Activated CD4-positive, alpha-beta T cell treated with anti-CD3 and anti-CD28 coated beads for 4 hours (primary cell): ENCODE measurements at regions not wholly inside any gene's neighbourhood (a gene's known extent, or its start where the extent isn't known, plus 50 kb on each side); places are given as distances from the start of the nearest gene placed in this dataset.
"Not testable (repeated sequence)": the region's sequence is repeated elsewhere in the genome, so short reads cannot be mapped to it uniquely, and the experiment has no call there.

ENCODE experiments used
- DNase-seq, 2 donors: peaks; one replicate each; pipeline ENCODE4 v3.0.0-alpha.2; 2020

DNA sequence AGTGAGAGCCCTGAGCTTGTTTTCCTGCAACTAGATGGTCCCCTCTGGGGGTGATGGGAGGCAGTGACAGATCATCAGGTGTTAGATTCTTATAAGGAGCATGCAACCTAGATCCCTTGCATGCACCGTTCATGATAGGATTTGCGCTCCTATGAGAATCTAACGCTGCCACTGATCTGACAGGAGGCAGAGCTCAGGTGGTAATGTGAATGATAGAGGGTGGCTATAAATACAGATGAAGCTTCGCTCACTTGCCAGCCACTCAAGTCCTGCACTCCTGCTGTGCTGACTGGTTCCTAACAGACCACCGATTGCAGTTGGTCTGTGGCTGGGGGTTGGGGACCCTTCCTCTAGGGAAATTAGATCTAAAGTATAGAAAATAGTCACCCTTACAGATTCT lies 290.6 kb upstream of the ADCY2 start:
- DNase-seq = no peak

DNA sequence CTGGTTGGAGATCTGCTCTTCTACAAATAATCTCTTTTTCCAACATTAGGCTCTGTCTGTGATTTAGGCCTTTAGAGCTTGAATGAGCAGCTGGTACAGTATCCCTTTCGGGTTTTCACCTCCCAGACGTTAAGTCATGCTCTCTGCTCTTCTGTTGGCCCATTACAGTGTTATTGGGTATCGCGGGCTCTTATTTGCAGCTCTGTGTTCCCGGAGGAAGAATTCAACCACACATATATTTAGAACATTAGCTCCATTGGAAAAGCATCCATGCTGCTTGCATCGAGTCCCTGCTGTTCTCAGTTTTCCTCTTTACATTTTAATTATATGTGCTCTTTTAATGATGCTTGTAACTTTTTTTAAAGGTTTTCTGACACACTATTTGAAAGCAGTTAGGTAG lies 278.0 kb upstream of the ADCY2 start:
- DNase-seq = no peak

DNA sequence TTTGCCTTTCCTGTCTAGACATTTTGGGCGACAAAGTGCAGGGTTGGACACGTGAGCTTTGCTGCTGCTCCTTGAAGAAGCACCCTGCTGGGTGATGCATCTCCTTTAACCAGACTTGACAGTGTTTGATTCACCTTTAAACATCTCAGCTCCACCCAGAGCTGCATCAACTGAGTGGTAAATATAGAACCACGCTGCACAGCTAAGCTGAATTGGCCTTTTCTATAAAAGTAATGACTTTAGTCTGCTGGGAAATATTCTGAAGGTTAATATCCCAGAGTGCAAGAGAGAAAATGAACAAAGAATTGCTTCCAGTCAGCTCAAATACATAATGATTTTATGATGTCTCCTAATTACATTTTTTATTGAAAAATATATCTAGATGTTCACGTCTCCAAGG lies 264.3 kb upstream of the ADCY2 start:
- no peak for DNase-seq

DNA sequence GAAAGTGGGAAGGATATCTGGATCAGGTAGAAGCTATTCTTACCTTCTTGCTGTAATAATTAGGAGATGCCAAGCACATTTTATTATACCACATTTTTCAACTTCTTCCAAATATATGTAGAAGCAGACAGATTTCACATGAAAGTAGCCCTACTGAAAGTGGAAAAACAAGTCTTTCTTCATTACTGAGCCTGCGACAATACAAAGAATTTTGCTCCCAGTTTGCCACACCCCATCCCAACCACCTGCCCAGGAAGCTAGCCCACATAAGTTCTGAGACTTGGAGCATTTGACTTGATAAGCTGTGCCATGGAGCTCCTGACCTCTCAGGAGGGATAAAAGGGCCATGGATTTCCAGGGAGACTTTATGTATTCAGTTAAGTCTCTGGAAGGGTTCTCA lies 249.1 kb upstream of the ADCY2 start:
- DNase-seq = no peak

DNA sequence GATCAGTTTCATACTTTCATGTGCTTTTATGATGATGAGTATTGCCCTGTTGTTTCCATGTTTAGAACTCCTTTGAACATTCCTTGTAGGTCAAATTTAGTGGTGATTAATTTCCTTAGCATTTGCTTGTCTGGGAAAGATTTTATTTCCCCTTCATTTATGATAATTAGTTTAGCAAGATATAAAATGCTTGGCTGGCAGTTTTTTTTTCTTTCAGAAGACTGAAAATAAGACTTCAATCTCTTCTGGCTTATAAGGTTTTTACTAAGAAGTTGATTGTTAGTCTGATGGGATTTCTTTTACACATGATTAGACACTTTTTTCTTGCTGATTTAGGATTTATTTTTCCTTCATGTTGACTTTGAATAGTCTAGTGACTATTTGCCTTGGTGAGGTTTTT lies 238.9 kb upstream of the ADCY2 start:
- DNase-seq = no peak

DNA sequence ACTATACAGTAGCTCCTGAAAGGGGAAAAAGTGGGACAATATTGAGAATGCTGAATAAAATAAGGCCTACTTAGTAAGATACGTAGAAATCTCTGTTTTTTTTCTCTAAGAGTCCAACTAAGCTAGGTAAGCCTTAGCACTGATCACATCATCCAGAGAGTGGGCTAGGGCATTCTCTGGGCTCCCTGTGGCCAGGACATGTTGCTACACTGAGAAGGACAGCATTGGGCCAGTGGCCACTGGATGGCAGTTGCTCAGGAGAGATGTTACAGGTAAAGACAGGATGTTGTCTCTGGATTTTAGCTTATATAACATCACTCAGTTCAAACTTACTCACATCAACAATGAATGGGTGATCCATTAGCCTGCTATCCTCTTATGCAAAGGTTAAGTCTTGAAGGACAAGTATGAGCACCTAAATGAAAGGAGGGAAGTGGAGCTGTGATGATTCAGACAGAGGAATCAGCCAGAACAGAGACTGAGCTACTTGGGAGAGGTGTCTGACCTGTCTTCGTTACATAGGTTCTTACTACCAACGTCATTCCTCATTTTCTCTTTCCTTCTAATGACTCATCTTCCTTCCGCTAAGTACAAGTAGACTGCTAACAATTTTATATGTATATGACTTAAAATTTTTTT lies 226.6 kb upstream of the ADCY2 start:
- DNase-seq = no peak

DNA sequence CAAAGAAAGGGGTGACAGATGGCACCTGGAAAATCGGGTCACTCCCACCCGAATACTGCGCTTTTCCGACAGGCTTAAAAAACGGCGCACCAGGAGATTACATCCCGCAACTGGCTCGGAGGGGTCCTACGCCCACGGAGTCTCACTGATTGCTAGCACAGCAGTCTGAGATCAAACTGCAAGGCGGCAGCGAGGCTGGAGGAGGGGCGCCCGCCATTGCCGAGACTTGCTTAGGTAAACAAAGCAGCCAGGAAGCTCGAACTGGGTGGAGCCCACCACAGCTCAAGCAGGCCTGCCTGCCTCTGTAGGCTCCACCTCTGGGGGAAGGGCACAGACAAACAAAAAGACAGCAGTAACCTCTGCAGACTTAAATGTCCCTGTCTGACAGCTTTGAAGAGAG lies 225.2 kb upstream of the ADCY2 start:
- not testable (repeated sequence) for DNase-seq

DNA sequence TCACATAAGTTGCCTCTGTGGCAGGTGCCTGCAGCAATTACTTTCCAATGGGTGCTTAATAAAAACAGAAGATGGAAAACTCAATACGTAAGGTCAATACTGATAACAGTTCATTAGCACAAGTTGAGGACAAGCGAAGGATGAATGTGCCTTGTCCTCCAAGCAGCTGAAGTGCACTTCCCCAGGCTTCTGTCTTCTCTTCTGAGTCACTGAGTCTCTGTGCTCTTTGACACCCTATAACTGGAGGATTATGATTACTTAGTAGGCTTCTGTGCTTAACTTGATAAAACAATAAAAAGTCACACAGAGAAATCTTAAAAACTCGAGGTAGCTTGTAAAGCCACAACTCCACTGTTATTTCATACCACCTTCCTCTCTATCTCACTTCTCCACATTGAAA lies 216.6 kb upstream of the ADCY2 start:
- DNase-seq = no peak

DNA sequence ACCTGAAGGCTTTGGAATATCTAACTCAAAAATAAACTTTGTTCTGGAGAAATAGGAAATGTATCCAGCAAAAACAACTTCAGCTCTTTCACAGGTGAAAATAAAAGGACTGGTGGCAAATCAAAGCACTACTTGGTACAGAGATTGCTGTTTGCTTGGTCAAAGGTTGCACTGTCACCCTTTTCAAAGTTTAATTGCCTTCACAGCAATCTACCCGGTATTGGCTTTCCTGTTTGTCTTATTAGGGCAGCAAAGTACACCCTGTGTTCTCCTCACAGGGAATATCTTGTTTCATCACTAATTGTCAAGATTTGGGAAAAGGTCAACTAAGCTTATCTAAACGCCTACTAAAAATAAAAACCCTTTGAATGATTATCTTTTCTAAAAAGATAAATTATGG lies 214.1 kb upstream of the ADCY2 start:
- no peak for DNase-seq

DNA sequence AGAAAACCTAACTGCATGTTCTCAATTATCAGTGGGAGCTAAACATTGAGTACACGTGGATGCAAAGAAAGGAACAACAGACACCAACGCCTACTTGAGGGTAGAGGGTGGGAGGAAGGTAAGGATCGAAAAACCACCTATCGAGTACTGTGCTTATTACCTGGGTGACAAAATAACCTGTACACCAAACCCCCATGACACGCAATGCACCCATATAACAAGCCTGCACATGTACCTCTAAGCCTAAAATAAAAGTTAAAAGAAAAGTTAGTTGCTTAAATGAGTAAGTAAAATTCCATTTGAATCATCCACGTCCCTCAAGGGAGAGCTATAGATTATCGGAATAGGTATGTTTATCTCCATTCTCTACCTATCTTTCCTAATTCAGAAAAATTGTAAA lies 210.2 kb upstream of the ADCY2 start:
- no peak for DNase-seq

DNA sequence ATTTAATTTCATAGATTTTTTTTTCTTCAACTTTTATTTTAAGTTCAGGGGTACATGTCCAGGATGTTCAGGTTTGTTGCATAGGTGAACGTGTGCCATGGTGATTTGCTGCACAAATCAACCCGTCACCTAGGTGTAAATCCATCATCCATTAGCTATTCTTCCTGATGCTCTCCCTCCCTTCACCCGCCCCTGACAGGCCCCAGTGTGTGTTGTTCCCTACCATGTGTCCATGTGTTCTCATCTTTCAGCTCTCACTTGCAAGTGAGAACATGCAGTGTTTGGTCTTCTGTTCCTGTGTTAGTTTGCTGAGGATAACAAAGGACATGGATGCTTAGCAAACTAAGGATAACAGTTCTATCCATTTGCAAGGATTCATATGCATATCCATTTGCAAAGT lies 209.1 kb upstream of the ADCY2 start:
- no peak for DNase-seq

DNA sequence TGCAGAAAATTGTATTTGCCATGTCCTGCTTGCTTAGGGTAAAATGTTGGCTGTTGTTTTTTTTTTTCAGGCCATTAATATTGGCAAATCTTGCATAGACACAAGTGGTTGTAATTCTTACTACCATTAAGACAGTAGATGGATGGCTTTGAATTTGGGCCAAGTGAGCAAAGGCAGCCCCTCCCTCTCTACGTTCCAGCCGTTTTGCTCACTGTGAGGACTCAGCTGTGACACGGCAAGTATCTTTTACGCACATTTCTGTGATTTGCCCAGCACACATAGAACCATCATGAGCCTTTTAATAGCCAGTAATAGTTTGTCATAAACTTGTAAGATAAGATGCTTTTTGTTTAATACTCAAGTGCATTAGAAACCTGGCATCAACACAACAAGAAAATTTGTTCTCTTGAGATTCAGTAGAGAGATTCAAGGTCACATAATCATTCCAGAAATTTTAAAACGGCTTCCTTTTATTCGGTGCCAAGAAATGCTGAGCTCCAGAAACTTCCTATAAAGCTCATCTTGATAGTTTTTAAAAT lies 205.2 kb upstream of the ADCY2 start:
- no peak for DNase-seq

DNA sequence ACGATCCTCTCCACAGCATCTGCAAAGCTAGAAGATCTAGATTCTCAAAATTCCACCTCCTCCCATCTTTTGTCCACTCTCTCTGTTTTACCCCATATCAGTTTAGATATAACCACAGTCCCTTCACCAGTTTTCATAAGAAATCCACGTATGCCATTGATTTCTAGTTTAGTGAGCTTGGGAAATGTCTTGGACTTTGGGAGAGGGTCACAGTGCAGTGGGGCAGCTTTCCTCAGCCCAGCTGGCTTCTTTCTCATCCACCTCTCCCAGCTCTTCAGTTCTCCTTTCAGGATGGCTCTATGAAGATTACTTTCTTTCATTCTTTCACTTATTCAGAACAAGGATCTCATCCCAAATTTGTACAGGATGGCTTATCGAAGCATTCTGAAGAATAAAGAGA lies 203.9 kb upstream of the ADCY2 start:
- DNase-seq = no peak

DNA sequence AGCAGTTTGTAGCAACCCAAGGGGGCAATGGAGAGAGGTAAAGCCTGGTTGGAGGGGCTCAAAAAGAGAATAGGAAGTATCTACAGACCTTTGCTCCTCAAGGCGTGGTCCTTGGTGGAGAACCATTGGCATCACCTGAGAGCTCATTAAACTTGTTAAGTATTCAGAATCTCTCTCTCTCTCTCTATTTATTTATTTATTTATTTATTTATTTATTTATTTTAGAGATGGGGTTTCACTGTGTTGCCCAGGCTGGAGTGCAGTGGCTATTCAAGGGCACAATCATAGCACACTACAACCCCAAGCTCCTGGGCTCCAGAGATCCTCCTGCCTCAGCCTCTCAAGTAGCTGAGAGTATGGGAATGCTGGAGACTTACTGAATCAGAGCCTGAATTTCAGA lies 193.1 kb upstream of the ADCY2 start:
- no peak for DNase-seq

DNA sequence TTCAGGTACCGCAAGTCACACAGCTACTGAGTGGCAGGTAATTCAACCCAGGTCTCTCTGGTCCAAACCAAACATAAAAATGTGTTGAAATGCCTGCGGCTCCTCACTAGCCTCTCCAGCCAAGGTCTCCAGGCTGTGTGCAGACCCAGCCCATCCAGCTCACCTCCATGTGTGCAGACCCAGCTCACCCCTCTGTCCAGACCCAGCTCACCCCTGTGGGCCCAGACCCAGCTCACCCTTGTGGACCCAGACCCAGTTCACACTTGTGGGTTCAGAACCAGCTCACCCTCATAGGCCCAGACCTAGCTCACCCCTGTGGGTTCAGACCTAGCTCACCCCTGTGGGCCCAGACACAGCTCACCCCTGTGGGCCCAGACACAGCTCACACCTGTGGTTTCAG lies 188.0 kb upstream of the ADCY2 start:
- DNase-seq = no peak

DNA sequence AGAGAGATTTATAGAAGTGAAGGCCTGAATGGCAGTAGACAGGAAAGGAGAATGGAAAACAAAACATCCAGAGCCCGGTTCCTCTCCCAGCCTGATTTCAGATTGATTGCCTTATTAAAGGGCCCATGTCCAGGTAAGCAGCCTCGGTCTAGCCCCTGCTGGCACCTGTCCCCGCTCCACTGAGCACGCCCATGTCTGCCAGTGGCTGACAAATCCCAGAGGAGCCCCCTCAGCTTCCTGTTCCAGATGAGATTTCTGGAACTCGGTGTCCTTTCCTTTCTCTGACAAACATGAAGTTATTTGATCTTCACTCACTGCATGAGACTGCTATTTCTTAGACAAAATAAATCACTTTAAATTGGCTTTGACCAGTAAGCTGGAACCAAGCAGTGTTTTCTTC lies 187.0 kb upstream of the ADCY2 start:
- no peak for DNase-seq

DNA sequence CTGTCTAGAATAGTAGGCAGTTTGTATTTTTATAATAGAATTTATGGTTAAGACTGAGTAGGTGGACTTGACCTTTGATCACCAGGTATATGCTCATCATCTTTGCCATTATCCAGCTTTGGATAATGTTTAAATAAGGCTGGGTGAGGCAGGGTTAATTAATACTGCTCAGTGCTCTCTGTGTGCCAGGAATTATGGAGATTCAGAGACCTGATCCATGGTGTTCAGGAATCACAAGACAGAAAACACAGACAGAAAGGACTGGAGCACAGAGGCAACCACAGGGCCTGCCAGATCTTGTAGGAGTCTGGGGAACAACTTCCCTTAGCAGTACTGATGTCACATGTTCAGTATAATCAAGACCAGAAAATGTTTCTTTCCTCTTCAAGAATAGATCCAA lies 186.3 kb upstream of the ADCY2 start:
- no peak for DNase-seq

DNA sequence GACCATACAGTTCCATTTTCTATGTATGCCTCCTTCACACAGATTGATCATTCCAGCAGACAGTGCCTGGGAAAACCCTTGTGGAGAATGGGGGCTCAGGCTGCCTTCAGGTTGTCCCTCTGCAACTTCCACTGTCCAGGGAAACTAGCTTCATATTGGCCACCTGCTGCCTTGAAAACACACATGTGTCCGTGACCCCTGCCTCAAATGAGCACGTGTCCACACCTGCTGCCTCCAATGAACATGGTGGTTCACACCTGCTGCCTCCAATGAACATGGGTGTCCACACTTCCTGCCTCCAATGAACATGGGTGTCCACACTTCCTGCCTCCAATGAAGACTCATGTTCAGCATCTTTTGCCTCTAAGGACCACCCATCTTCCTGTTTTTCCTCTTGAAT lies 185.4 kb upstream of the ADCY2 start:
- no peak for DNase-seq

DNA sequence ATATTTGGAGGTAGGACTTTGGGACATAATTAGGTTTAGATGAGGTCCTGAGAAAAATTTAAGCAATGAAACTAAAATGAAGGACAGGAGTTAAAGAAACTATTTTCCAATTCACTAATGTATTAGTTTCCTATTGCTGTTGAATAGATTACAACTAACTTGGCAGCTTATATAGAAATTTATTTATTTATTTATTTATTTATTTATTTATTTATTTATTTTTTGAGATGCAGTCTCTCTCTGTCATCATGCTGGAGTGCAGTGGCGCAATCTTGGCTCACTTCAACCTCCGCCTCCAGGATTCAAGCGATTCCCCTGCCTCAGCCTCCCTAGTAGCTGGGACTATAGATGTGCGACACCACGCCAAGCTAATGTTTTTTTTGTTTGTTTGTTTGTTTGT lies 182.4 kb upstream of the ADCY2 start:
- DNase-seq = no peak

DNA sequence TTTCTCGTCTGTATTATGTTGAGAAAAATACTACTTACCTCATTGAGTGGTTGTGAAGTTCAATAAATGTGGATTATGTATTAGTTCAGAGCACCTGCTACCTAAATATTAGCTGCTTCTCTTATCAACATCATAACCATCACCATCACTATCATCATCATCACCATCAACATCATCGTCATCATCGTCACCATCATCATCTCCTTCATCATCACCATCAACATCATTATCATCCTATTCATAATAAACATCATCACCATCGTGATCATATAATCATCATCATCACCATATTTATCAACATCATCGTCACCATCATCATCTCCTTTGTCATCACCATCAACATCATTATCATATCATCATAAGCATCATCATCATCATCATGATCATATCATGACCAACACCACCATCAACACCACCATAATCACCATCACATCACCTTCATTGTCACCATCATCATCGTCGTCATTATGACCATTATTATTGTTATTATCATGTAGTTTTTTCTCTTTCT lies 181.0 kb upstream of the ADCY2 start:
- no peak for DNase-seq

DNA sequence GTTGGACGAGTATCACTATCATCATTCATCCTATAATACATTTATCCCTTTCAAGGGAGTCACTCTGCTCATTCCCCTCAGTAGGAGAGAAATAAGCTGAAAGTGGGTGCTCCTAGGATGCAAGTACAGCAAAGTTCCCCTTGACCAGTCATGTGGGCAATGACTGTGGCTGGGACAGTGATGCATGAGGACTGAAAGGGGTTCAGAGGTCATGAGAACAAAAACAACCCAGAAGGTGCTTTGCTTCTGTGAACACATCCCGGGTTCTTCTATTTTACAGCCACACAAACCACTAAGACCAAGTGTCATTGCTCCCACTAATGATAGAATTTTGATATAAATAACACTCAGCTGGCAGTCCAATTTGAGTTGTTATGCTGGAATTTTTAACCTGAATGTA lies 177.8 kb upstream of the ADCY2 start:
- no peak for DNase-seq

DNA sequence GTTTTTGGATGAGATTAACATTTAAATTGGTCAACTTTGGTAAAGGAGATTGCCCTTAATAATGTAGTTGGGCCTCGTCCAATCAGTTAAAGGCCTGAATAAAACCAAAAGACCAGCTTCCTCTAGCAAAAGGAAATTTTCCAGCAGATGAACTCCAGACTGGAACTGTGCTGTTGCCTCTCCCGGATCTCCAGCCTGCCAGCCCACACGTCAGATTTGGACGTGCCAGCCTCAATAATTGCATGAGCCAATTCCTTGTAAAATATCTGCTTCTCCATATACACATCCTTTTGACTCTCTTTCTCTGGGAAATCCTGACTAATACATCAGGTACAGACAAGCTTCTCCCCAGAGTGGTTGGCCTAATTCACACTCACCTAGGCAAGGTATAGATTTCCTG lies 175.8 kb upstream of the ADCY2 start:
- DNase-seq = no peak

DNA sequence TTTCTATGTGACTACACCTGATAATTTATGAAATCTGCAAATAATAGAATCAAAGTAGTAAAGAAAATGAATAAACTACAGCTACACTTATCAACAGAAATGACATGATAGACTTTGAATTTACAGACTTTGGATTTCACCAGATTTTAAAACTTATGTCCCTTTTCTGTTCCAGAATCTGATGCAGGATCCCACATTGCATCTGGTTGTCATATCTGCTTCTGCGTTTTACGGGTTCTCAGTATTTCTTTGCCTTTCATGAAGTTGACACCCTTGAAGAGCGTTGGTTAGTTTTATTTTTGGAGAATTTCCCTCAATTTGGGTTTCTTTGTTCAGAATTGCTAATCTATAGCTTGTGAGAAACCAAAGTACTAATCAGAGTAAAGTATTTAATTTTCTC lies 174.9 kb upstream of the ADCY2 start:
- DNase-seq = no peak

DNA sequence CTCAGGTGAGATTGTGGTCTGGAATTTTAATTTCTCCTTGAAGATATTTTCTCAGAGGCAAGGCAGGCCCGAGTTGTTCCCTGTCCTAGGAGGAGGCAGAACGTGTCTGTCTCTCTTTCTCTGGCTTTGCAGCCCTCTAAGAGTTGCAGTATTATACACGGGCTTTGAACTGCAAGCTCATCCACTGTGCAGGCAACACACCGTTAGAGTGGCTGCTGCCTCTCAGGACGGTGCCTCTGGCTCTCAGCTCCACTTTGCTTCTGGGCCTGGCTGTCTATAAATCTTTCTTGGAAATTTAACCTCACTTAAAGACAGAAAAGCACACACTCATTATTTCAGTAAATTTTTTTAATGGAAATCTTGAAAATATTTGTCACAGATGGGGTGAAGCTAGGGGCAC lies 170.1 kb upstream of the ADCY2 start:
- no peak for DNase-seq

DNA sequence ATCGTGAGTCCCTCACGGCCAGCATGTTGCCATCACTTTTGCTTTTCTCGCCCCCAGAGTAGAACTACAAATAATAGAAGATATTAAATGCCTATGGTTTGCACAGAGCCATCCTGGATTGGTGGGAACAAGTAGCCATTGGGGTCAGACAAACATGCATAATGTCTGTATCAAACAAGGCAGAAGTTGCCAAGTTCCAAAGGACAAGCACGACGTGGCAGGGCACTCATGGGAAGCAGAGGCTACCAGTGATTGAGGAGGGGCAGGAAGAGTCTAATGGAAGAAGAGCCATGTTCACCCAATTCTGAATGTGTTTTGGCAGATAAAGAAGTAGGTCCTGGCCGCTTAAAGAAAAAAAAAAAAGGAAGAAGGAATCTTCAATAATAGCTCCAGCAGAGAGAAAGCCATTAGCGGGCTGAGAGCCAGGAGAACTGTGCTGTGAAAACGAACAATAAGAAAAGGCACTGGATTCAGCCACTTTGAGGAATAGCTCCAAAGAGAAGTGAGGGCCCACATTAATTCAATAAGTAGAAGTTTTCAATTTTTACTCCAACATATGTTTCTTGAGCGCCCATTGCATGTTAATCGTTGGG lies 153.7 kb upstream of the ADCY2 start:
- no peak for DNase-seq
